DMS 273 (cell line): ENCODE measurements at regions not wholly inside any gene's neighbourhood (a gene's known extent, or its start where the extent isn't known, plus 50 kb on each side); places are given as distances from the start of the nearest gene placed in this dataset.
"Not testable (repeated sequence)": the region's sequence is repeated elsewhere in the genome, so short reads cannot be mapped to it uniquely, and the experiment has no call there.

Experiments used
- DNase-seq: peaks from one replicate; lab custom pipeline; 2025; ENCODE audit not compliant: unreplicated experiment; lab: John Stamatoyannopoulos, UW

GRCh38 chr2:226540204-226540994, 259.2 kb downstream of the IRS1 start:
- DNase-seq = no peak

DNA sequence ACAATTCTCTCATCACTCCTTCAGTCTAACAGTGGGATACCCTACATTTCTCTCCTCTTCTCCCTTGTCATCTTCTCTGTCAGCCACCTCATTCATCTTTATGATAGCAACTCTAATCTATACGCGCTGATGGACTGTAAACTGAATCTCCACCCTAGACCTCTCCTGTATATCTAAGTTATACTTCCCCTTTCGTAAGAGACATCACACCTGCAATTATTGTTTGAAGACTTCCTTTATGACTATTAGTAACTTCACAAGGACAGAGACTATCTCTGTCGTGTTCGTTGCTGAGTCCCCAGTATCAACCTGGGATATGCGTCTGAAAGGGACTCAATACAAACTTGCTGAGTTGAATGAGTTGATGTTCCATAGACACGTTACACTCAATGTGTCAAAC, 263.2 kb downstream of the IRS1 start:
- no peak for DNase-seq

- not testable (repeated sequence) for DNase-seq
These were observed 266.6 kb downstream of the IRS1 start for GRCh38 chr2:226532976-226533375.

GRCh38 chr2:226531061-226531810, 268.4 kb downstream of the IRS1 start:
- DNase-seq = no peak

GRCh38 chr2:226529556-226529955, 270.1 kb downstream of the IRS1 start:
- DNase-seq = no peak

DNA sequence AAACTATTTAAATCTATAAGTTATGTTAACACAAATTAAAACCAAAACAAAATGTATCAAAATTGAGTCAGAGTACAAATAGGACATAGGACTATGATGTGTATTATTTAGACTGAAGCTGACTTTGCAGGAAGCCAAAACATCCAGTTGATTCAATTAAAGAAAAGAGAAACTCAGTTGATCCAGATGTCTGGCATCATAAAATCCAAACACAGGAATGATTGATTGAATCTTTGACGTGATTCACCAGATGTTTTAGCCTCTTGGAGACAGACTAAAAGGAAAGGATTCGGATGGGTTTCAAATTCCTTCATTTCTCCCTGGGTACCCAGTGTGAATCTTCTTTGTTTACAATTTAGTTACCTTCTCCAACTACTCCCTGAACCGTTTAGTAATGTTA, 272.9 kb downstream of the IRS1 start:
- DNase-seq = no peak

DNA sequence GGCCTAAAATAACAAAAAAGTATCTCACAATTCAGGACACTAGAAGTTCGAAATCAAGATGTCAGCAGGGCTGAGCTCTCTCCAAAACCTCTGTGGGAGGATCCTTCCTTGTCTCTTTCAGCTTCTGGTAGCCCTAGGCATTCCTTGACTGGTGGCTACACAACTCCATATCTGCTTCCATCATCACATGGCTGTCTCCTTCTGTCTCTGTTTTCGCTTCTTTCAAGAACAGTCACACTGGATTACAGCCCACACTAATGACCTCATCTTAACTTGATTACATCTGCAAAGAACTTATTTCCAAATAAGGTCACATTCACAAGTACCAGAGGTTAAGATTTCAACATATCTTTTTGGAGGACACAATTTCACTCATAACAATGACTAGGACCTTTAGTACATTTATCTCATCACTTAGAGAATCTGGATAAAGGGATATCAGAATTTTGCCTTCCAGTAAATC, 275.2 kb downstream of the IRS1 start:
- peak; percentile 13 for DNase-seq

GRCh38 chr2:226520723-226521122, 278.9 kb downstream of the IRS1 start:
- DNase-seq = no peak

GRCh38 chr2:226515344-226516055, 284.1 kb downstream of the IRS1 start:
- no peak for DNase-seq

DNA sequence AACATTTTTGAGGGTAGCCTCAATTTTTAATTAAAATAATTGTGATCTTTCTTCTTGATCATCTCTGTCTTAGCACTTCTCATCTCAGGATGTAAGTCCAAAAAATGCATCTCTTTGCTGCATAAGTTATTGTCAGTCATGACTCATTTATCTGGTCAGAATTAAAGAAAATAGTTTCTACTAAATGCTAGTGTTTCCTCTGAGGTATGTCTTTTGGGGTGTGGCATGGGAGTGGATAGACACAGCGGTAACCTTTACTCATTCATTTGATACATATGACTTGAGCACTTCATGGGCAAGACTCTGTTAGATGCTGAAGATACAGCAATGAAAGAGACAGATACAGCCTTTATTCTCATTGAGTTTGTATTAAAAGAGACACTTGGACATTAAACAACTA, 284.7 kb downstream of the IRS1 start:
- no peak for DNase-seq

- no peak for DNase-seq
These were observed 288.3 kb downstream of the IRS1 start for GRCh38 chr2:226511311-226511710.

GRCh38 chr2:226508683-226509082, 290.9 kb downstream of the IRS1 start:
- DNase-seq = no peak

GRCh38 chr2:226508005-226508404, 291.6 kb downstream of the IRS1 start:
- no peak for DNase-seq

- DNase-seq = no peak
These were observed 302.3 kb downstream of the IRS1 start for GRCh38 chr2:226497146-226497909.

DNA sequence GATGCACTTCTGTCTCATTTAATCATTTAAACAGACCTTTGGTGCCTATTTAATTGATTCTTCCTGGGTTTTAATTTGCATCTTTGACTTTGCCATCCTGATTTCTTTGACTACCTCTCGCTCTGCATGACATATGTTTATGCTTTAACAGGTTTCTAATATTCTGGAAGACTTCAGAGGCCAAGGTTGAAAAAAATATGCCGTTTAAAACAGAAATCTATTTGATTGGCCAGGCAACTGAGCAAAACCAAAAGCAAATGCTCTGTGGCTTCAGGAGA, 303.4 kb downstream of the IRS1 start:
- DNase-seq = no peak

GRCh38 chr2:226495466-226496272, 304.0 kb downstream of the IRS1 start:
- no peak for DNase-seq

GRCh38 chr2:226491112-226491511, 308.5 kb downstream of the IRS1 start:
- DNase-seq = no peak

DNA sequence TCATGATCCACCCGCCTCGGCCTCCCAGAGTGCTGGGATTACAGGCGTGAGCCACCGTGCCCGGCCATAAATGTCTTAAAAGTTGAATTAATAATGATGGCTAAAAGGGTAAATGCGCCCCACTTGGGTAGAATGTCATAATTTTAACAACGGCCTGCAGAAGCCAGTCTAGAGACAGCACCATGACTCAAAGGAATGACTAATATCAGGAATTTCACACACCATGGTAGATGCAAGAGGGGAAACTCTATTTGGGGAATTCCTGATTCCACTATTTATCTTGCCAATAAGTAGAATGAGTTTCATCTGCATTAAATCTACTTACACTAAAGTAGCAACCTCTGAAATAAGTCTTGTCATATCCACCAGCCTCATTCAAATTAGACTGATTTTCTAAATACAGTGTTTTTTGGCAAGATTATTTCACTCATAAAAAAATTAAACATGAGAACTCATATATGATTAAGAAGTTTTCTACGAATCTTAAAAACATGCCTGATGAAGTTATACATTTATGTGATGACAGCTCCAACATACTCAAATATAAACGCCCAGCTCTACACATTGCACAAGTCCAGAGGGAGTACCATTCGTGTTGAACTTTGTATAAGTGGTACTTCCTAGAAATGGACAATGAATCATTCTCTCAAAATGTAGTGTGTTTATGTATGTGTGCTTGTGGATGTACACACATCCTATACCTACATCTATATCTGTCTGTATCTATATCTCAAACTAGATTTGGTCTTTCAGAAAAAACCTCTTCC, 309.7 kb downstream of the IRS1 start:
- DNase-seq = no peak

GRCh38 chr2:226488034-226488433, 311.6 kb downstream of the IRS1 start:
- no peak for DNase-seq

DNA sequence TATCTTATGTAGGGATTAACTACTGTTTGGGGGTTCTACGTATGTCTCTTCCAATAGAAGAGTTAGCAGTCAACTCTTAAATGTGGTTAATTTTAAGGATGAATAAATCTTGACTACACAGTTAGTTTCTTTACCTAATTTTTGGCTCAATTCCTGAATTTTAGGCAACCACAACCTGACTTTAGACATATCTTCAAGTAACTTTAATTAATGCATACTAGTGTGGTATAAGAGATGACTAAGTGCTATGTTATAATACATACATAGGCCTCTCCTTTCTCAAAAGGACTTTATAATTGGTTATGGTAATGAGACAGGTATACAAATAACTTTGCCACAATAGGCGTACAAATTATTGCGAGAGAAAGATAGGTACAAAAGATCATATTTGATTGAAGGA, 312.0 kb downstream of the IRS1 start:
- no peak for DNase-seq
